Progenitor cell of endocrine pancreas (in vitro differentiated cells): ENCODE measurements at regions not wholly inside any gene's neighbourhood (a gene's known extent, or its start where the extent isn't known, plus 50 kb on each side); places are given as distances from the start of the nearest gene placed in this dataset.

Experiments
- DNase-seq: peaks from one replicate; pipeline ENCODE4 v3.0.0; 2021; ENCODE audit warnings: low spot score; ENCODE audit not compliant: unreplicated experiment
- H3K27ac Mint-ChIP-seq: 2 replicates; pipeline ENCODE4 v1.8.0; 2021; ENCODE audit warnings: mild to moderate bottlenecking, moderate library complexity, mixed read lengths
- H3K27me3 Mint-ChIP-seq: 2 replicates; pipeline ENCODE4 v1.8.0; 2021; ENCODE audit warnings: mixed read lengths
- H3K36me3 Mint-ChIP-seq: 2 replicates; pipeline ENCODE4 v1.8.0; 2022; ENCODE audit warnings: mixed read lengths; ENCODE audit not compliant: insufficient read depth
- H3K4me1 Mint-ChIP-seq: 2 replicates; pipeline ENCODE4 v1.8.0; 2021; ENCODE audit warnings: low read depth, mixed read lengths
- H3K4me3 Mint-ChIP-seq: 2 replicates; pipeline ENCODE4 v1.8.0; 2021; ENCODE audit warnings: low read depth, mild to moderate bottlenecking, moderate library complexity, mixed read lengths
- H3K9me3 Mint-ChIP-seq: 2 replicates; pipeline ENCODE4 v1.8.0; 2021; ENCODE audit warnings: low read depth, mixed read lengths
- TF ChIP-seq, protein P1 (sequence below): fragments of 200-600 bp; sonication (generic); IDR thresholded peaks from one replicate; pipeline ENCODE4 v1.5.0; 2021; ENCODE audit warnings: antibody characterized with exemption, mild to moderate bottlenecking; ENCODE audit not compliant: unreplicated experiment

DNA sequence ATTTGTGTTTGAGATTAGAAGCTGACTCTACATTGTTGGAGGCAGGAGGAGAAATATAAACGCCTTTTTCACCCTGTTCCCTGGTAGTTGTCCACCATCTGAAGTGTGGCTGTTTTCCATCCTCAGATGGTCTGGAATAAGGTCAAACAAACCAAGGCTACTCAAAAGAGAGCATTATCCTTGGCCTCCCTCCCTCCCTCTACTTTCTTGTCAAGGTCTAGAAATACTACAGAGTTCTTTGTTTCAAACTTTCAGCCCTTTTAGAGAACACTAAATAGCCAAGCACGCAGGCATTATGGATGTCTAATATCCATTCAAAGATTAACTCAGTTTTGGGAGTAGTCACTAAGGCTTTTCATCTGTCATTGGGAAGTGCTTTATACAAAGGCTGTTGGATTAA, 215.8 kb upstream of the ITGA4 start:
- TF ChIP-seq, protein P1, sequence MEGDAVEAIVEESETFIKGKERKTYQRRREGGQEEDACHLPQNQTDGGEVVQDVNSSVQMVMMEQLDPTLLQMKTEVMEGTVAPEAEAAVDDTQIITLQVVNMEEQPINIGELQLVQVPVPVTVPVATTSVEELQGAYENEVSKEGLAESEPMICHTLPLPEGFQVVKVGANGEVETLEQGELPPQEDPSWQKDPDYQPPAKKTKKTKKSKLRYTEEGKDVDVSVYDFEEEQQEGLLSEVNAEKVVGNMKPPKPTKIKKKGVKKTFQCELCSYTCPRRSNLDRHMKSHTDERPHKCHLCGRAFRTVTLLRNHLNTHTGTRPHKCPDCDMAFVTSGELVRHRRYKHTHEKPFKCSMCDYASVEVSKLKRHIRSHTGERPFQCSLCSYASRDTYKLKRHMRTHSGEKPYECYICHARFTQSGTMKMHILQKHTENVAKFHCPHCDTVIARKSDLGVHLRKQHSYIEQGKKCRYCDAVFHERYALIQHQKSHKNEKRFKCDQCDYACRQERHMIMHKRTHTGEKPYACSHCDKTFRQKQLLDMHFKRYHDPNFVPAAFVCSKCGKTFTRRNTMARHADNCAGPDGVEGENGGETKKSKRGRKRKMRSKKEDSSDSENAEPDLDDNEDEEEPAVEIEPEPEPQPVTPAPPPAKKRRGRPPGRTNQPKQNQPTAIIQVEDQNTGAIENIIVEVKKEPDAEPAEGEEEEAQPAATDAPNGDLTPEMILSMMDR: no peak
- Mint-ChIP-seq H3K4me1 (no peaks in the 10 kb centered on the region), H3K9me3 (no peaks in the 10 kb centered on the region), H3K27me3 (no peaks in the 10 kb centered on the region), H3K4me3 (no peak overlapping the region), H3K27ac (no peak overlapping the region), H3K36me3 (no peaks in the 10 kb centered on the region)
- DNase-seq: no peak

DNA sequence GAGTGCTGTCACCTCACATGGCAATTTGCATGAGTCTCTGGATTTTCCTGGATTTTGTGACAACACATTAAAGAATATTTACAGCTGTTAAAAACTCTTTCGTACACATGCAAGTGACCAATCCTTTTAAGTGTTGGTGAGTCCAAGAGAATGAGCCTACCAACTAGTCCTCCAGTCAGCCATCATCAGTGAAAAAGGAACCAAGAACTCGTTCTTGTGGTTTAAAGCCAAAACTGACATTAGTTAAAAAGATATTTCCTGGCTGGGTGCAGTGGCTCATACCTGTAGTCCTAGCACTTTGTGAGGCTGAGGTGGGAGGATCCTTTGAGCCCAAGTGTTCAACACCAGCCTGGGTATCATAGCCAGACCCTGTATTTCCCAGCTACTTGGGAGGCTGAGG, 215.4 kb upstream of the ITGA4 start:
- no peaks in the 10 kb centered on the region for H3K4me1 Mint-ChIP-seq
- H3K36me3 Mint-ChIP-seq: no peaks in the 10 kb centered on the region
- no peak overlapping the region for H3K27ac Mint-ChIP-seq
- DNase-seq: no peak
- H3K27me3 Mint-ChIP-seq: no peaks in the 10 kb centered on the region
- H3K4me3 Mint-ChIP-seq: no peak overlapping the region
- H3K9me3 Mint-ChIP-seq: no peaks in the 10 kb centered on the region
- TF ChIP-seq, protein P1: no peak

DNA sequence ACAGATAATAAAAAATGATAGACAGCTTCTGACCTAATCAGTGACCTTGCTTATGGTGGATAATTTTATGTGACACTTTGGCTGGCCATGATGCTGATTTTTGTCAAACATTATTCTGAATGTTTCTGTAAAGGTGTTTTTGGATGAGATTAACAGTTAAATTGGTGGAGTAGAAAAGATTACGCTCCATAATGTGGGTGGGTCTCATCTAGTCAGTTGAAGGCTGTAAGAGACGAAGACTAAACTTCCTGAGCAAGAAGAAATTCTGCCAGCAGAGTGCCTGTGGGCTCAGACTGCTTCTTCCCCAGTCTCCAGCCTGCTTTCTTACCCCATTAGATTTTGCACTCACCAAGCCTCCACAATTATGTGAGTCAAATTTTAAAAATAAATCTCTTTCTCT, 214.9 kb upstream of the ITGA4 start:
- no peaks in the 10 kb centered on the region for H3K9me3 Mint-ChIP-seq
- TF ChIP-seq, protein P1: no peak
- no peaks in the 10 kb centered on the region for H3K4me1 Mint-ChIP-seq
- no peak for DNase-seq
- no peaks in the 10 kb centered on the region for H3K27me3 Mint-ChIP-seq
- H3K27ac Mint-ChIP-seq: no peak overlapping the region
- H3K4me3 Mint-ChIP-seq: no peak overlapping the region
- H3K36me3 Mint-ChIP-seq: no peaks in the 10 kb centered on the region

DNA sequence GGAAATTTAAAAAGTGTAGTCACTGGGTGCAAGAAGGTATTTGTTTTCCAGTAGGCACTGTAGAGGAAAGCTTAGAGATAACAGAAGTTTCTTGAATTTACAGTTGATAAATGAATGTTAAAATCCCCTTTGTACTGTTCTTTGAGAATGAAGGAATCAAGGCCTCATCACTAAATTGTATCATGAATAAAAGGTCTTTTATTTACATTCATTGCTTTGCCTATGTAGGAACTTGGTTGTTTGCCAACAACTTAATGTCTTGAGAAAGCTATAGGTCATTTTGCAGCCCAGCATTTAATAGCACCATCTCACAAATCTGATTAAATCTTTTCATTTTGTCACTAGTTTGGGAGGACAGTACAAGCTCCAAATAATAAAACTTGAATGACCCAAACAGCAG, 213.9 kb upstream of the ITGA4 start:
- no peaks in the 10 kb centered on the region for H3K4me1 Mint-ChIP-seq
- TF ChIP-seq, protein P1: no peak
- no peaks in the 10 kb centered on the region for H3K27me3 Mint-ChIP-seq
- no peaks in the 10 kb centered on the region for H3K9me3 Mint-ChIP-seq
- H3K4me3 Mint-ChIP-seq: no peak overlapping the region
- no peak for DNase-seq
- H3K27ac Mint-ChIP-seq: no peak overlapping the region
- H3K36me3 Mint-ChIP-seq: no peaks in the 10 kb centered on the region

DNA sequence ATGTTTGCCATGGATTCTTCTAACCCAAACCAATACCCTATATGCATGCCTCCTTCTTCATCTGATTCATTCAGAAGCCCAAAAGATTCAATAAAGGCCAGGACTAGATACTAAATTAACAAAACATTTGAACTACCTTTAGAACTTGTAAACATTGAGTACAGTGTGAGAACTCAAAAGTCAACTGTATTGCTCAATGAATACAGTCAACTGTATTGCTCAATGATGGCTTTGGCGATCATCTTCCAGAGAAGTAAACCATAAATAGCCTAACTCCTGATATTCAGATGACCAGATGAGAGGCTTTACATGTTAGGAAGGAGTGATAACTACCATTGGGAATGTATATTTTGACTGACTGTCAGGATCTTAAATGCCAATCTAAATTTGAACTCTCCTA, 206.5 kb upstream of the ITGA4 start:
- H3K27ac Mint-ChIP-seq: no peak overlapping the region
- TF ChIP-seq, protein P1: no peak
- H3K36me3 Mint-ChIP-seq: no peaks in the 10 kb centered on the region
- no peak overlapping the region for H3K4me3 Mint-ChIP-seq
- no peaks in the 10 kb centered on the region for H3K27me3 Mint-ChIP-seq
- no peaks in the 10 kb centered on the region for H3K9me3 Mint-ChIP-seq
- DNase-seq: no peak
- H3K4me1 Mint-ChIP-seq: peaks cover 1% of the 10 kb centered on the region
